HG03135 (cell line): ENCODE measurements at regions not wholly inside any gene's neighbourhood (a gene's known extent, or its start where the extent isn't known, plus 50 kb on each side); places are given as distances from the start of the nearest gene placed in this dataset.

Experiments
- ATAC-seq: cut with Tn5 transposase; IDR thresholded peaks from one replicate; pipeline ENCODE4 v1.9.1; 2021; ENCODE audit warnings: mild to moderate bottlenecking, moderate library complexity; ENCODE audit not compliant: unreplicated experiment

DNA sequence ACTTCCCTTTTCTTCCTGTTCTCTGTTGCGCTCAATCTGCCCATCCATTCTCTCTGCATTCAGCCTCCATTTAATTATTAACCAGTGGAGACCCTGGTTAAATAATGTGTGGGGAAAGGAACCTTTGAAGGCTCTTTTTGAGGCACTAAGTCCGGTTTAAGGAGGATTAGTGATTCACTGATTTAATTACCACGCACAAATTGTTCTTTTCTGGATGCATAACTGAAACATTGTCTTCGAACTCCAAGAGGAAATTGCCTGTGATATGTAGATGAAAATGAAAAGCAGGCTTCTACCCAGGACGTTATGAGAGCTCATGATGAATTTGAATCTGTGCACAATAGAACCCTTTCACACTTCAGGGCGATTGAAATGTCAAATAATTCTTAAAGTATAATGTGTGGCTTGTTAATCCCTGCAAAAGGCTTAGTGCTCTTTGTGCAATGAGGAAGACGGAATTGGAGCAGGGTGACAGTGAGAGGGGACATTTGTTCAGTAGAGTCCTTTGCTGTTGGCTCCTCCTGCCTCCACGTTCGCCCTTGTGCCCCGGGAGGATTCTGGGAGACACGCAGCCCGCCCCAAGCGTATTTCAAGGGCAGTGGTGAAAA, 51.1 kb upstream of the ZNF236 start:
- no peak for ATAC-seq

DNA sequence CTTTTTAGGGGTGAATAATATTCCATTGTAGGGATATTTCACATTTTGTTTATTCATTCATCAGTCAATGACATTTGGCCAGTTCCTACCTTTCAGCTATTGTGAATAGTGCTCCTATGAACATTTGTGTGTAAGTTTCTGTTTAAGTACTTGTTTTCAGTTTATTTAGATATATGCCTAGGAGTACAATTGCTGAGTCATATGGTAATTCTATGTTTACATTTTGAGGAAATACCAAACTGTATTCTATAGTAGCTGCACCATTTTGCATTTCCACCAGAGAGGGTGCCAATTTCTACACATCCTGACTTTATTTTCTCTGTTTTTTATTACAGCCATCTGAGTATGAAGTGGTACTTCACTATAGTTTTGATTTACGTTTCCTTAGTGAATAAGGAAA, 54.4 kb upstream of the ZNF236 start:
- ATAC-seq = no peak

DNA sequence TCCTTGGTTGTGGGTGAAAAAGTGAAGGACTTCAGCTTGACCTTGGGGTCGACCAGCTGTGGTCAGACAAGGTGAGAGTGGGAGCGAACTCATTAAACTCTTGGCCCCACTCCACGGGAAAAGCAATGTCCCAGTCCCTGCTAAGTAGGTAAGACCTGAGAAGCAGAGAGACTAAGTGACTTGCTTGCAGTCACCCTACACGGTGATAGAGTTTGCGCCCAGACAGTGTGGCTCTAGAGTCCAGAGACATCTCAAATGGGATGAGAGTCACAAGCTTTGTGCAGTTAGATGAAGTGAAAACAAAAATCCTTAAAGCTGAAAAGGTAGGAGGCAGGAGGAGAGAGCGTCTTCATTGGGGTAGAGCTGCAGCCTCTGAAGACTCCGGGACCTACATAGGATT, 55.9 kb upstream of the ZNF236 start:
- no peak for ATAC-seq

DNA sequence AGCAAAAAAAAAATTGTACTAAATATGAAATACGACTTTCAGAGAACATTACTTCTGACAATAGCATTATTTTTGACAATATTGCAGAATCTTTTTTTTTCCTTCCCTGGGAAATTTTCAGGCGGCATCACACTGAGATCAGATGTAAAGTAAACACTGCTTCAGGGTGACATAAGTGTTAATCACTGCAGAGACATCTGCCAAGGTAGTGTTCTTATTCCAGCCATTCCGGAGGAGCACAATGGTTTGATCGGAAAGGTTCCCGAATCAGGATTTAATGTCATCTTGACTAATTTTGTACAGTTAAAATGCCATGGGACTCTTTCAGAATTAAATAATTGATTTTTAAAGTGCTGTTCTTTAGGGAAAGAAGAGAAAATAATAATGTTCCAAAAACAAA, 56.7 kb upstream of the ZNF236 start:
- ATAC-seq = no peak

DNA sequence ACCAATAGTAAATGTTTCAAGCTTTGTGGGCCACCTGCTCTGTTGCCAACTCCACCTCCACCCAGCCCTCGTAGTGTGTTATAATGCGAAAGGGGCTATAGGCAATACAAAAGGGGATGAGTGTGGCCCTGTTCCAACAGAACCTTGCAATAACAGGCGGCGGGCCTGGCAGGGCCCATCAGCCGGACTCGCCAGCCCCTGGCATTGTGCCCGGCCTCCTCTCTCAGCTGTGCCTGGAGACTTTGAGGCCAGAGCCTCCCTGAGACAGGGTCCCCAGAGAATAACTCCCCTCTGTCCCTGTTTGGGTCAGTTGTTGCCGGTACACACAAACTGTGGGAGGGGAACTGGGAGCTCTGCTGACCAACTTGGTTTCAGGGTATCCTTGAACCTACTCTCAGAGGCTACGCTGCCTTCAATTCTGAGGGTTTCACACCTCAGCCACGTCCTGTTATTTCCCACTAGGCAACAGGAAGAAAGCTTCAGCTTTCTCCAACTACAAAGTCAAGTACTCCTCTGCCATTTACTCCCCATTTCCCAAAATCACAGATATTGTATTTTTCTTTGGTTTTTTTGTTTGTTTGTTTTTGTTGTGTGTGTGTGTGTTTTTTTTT, 58.0 kb upstream of the ZNF236 start:
- ATAC-seq = no peak

DNA sequence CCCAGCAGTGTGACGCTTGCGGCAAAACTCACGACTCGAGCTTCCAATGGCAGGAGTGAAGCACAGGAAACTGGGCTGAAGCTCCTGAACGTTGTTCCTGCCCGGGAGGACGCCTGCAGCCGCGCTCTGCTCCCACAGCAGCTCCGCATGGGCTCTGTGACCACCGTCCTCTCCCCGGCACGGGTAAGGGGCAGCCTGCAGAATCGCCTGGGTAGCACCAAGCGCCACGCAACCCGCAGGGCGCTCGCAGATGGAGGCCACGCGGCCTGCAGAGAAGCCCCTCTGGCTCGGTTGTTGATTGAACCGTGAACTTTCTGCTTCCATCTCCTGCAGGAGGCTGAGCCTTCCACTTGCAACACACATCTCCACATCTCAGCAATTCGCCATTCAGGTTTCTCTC, 63.3 kb upstream of the ZNF236 start:
- no peak for ATAC-seq

DNA sequence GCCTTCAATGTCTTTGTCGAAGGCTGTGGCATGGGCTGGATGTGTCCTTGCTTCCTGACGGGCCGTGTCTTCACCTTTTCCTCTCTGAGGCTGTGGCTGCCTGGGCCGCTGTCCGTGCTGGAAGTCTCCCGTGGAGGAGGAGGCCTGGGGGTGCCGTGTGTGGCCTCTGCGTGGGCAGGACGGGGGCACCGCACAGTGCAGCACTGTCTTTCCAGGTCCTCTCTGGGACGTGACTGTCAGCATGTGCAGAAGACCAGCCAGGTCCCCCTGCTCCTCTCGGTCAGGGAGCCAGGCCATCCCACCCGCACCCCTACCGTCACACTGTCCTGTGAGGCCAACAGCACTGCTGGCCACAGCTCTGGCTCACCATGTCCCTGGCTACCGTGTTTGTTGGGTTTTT, 64.4 kb upstream of the ZNF236 start:
- ATAC-seq = no peak

DNA sequence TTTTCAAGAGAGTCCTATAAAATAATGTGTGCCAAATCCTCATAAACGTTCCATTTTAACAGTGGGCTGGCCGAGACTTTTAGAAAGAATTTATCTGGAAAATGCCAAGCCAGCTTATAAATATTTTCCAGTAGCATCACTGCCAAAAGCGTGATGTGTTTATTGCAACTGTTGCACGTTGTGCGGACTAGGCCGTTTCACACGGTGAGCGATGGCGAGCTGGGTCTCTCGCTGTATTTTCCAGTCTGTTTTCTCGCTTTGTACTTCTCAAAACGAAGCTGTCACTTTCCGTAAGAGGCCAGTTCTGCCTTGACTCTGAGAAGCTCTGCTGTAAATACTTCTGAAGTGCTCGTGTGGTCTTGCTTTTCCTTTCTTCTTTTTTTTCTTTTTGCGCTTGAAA, 65.0 kb upstream of the ZNF236 start:
- ATAC-seq = no peak

DNA sequence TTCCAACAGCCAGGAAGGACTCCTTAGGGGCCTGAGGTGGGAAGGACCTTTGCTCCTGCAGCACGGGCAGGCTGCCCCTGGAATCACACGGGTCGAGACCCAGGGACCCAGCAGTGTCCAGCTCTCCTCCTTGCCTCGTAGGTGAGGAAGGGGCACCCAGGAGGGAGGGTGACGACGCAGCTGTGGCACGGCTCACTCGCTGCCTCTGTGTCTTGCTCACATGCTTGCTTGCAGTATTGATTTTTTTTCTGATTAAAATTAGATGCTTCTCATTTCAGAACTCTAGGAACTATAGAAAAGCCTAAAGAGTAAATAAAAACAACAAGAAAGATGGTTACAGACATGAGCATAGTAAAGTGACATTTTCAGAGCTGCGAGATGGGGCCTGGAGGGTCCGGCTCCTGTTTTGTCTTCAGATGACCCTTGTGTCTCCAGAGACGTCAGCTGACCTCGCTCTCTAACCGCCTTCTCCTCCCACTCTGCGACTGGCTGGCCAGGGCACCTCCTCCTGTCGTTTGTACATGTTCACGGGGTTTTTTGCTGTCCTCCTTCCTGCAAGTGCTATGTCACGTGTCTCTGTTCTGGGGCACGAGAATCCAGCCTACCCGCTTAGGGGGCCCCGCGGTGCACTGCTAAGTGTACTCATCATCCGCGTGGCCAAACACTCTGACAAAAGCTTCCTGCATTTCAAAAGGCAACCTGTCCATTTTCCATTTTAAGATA, 65.7 kb upstream of the ZNF236 start:
- ATAC-seq = no peak

DNA sequence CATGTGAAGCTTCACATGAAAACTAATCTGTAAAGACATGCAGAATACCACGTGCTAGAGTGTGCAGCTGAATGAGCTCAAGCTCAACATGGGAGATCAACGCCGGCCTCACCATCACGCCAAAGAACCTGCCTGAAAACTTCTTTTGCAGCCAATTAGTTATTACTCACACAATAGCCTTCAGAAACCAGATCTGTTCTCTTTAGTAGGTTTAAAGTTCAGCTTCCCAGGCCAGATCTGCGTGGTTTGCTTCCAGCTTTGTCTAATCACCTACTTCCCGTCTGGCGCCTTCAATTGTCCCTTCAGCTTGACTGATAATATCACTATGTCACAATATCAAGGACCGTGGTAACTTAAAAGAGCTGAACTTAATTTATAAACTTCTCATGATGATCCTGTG, 68.0 kb upstream of the ZNF236 start:
- ATAC-seq = no peak

DNA sequence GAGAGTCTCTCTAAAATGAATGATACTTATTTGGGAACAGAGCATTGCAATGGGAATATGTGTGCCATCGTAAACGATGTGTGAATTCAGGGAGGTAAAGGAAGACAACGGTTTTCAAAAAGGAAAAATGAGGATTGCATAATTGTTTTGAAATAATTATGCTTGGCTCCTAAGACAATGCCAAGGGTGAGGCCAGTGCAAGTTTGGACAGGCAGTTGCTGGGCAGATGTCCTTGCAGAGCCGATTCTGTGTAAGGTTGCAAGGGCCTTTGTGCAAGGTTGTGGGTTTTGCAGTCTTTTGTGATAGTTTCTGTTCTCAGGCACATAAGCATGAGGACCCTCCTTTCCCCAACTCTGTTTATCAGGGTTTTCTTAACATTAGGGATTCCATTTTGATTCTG, 70.0 kb upstream of the ZNF236 start:
- no peak for ATAC-seq

DNA sequence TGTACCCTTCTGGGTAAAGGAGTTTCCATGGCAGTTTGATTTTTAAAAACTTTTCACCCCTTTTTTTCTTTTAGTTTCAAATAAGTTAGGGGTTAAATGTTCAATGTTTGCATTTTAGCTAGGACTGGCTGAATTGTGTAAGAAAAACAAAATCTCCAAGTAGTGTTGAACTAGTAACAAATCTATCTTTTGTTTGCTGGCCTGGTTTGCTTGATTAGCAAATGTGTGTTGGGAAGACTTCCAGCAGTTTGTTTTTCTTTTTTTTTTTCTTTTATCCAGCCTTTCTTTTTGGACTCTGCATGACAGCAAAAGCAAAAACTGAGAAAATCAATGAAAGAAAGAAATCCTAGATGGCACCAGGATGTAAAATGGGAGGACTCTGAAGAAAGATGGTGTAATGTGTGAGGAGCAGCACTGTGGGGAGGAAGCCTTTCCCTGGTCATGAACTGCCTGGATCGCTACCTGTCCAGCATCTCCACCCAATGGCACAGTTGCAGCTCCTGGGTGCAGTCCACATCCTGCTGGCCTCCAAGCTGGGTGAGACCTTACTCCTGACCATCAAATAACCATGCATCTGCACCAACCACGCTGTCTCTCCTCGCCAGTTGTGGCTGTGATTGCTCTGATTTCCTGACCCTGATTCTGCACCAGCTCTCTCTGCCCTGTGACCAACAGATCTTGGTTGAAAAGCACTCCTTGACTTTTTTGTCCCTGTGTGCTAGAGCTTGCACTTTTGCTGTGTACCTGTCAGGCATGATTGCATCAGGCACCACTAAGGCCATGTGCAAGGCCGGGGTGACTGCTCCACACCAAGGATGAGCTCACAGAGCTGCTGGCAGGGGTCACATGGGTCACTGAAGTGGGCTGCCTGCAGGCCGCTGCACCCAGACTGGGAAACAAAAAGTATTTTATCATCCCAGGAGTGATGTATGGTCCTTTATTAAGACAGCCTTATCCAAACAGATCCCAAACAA, 71.2 kb upstream of the ZNF236 start:
- no peak for ATAC-seq

DNA sequence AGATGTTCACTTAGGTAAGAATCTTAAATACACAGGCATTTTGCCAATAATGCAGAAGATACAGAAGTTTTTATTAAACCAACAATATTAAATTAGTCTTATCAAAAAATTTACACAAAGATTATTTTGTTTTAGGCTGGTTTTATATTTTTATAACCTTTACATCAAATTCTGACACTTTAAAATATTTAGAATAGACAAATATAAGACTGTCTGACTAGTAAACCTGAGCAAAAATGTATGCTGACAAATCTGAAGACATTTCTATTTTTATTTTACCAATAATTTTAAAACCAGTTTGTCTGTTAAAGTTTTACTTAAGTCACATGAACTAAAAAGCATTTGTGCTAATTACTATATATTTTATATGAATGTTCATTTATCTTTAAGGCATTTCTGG, 72.1 kb upstream of the ZNF236 start:
- no peak for ATAC-seq

DNA sequence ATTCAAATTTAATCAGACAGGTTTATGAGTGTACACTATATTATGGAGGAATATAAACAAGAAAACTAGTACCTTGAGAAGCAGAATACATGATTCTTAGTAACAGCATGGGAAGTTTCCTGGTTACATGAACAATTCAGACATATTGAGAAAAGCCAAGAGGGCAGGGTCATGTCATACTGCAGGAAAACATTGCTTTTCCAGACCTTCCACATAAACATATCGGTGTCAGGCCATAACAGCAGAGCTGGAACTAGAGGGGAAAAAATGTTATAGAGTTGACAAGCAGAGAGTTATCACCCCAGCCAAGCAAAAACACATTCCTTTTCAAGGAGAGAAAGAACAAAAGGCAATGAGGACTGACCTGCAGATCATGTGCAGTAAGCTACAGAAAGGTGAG, 74.7 kb upstream of the ZNF236 start:
- ATAC-seq = no peak

DNA sequence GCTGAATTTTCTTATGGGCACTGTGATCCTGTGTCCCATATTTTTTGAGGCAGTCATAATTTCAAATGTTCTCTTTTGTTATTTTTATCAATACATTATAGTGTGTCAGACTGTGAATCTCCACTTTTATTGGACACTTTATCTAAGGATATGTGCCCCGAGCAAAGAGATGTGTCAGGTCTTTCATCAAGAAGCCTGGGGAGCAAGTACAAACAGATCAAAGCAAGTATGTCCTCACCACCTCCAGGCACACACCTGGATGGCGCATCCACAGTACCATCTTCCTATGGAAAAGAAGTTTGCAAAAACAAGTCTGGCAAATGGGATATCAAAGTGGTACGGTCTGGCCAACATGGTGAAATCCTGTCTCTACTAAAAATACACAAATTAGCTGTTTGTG, 81.0 kb upstream of the ZNF236 start:
- no peak for ATAC-seq

DNA sequence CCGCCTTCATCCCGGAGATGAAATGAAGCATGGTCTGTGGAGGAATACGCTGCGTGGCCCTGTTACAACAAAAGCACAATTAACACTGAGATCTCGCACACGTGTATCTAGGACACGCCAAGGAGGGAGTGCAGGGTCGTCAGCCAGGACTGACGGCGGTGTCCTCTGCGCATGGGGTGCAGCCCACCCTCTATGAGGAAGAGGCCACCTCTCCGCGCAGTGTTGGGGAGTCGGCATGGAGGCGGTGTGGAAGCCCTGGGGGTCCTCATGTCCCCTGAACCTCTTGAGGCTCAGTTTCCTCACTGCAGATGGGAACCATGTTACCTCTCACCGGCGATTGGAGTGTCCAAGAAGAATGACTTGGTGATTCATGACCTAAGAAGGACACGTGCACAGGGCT, 86.0 kb upstream of the ZNF236 start:
- ATAC-seq = no peak

DNA sequence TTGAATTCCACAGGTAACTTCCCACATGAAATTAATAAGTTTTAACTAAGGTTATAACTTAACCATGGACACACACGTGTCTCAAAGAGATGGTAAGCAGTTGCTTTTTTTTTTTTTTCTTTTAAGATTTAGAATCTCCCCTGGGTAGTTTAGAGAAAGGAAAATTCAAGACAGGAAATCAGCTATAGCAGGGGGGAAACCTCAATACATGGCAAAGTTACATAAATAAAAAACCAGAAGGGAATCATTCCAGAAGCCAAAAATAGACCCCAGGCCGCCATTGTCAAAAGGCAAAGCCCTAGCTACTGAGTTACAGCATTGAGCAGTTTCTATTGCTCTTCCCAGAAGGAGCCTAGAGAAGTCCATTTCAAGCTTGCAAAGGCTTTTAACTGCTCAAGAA, 91.5 kb upstream of the ZNF236 start:
- ATAC-seq = no peak

DNA sequence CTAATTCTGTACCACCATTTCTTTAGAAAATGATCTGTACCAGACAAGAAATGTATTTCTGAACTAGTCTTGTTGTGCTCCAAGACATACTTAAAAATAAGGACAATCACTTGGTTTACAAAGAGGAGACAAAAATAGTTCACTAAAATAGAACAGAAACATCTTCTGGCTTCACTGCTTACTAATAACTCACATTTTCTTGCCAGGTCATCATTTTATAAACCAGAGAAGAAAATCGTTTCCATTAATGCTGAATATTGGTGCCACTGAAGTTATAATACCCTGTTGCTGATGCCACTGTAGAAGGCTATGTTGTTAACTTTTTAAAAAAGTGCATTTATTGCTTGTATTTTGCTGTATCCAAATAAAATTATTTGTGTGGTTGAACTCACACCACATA, 94.8 kb upstream of the ZNF236 start:
- no peak for ATAC-seq

DNA sequence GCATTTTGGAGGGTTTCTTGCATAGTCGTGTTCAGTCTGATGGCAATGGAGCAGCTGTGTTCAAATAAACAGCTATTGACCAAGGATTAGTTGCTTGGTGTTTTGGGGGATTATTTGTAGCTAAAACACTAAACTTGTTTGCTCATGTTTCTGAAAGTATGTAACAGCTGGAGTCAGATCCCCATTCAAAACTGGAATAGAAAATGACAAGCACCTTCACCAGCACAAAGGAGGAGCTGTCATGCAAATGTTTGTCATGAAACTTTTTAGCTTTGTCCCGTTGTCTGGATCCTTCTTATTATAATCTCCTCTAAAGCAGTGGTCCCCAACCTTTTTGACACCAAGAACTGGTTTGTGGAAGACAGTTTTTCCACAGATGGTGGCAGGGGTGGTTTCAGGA, 96.9 kb upstream of the ZNF236 start:
- ATAC-seq = no peak

DNA sequence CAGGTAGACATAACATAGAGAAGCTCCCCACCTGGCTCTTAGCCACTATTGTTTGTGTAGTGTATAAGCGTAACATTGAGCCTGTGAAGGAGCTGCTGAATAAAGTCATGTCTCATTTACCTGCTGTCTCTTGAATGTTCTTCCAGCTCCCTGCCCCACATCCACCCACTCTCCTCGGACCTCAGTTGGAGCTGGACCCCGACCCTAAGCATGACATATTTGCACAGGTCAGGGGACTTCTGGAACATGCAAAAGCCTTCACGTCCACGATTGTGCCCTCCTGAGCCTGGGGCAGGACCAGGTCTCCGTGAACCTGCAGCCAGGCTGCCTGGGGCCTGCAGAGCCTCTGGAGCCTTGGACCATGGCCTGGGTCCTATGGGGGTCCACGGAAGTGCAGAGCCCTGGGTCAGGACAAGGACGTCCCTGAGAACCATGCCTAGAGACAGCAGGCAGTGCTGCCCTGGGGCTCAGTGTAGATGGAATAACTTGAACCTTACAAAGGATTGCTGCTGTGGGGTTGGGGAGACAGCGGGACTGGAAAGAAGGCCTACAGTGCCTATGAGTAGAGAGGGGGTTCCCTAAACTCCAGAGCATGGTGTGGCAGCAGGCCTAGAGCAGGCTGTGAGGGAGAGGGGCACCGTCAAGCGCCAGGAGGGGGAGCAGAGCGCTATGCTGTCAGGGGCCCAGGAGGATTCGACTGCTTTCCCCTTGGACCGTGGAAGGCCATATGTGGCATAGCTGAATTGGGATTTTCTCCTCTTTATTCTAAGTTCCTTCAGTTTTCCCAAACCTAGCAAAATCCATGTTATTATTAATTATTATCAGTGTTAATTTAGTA, 99.9 kb upstream of the ZNF236 start:
- ATAC-seq = no peak
